Forelimb muscle (tissue), 1 donor: ENCODE measurements at regions not wholly inside any gene's neighbourhood (a gene's known extent, or its start where the extent isn't known, plus 50 kb on each side); places are given as distances from the start of the nearest gene placed in this dataset.

ENCODE experiments used
- DNase-seq: peaks from one replicate; pipeline ENCODE4 v3.0.0-alpha.2; 2013; ENCODE audit warnings: low read depth

GRCh38 chr7:25279705-25280104 is 51.4 kb upstream of the NPVF start:
- DNase-seq = no peak

- no peak for DNase-seq
Observed at GRCh38 chr7:25280181-25280580, 51.9 kb upstream of the NPVF start.

GRCh38 chr7:25282194-25282593 is 53.9 kb upstream of the NPVF start:
- no peak for DNase-seq

- DNase-seq = no peak
Observed at GRCh38 chr7:25286756-25287155, 58.5 kb upstream of the NPVF start.

GRCh38 chr7:25287291-25287690 is 59.0 kb upstream of the NPVF start:
- DNase-seq = no peak

- no peak for DNase-seq
Observed at GRCh38 chr7:25288556-25289307, 60.4 kb upstream of the NPVF start.

- DNase-seq = no peak
Observed at GRCh38 chr7:25289518-25289917, 61.2 kb upstream of the NPVF start.

- DNase-seq = no peak
Observed at GRCh38 chr7:25294624-25295023, 66.3 kb upstream of the NPVF start.

GRCh38 chr7:25295387-25295786 is 67.1 kb upstream of the NPVF start:
- DNase-seq = no peak

- DNase-seq = no peak
Observed at GRCh38 chr7:25296086-25296485, 67.8 kb upstream of the NPVF start.

- DNase-seq = no peak
Observed at GRCh38 chr7:25297278-25297677, 69.0 kb upstream of the NPVF start.

GRCh38 chr7:25303281-25304181 is 75.2 kb upstream of the NPVF start:
- peak; percentile 75 for DNase-seq

GRCh38 chr7:25304691-25305090 is 76.4 kb upstream of the NPVF start:
- no peak for DNase-seq

- no peak for DNase-seq
Observed at GRCh38 chr7:25305831-25306230, 77.5 kb upstream of the NPVF start.

- no peak for DNase-seq
Observed at GRCh38 chr7:25307624-25308023, 79.3 kb upstream of the NPVF start.

GRCh38 chr7:25308246-25308645 is 80.0 kb upstream of the NPVF start:
- DNase-seq = no peak

- DNase-seq = no peak
Observed at GRCh38 chr7:25308906-25309705, 80.8 kb upstream of the NPVF start.

- no peak for DNase-seq
Observed at GRCh38 chr7:25310896-25311295, 82.6 kb upstream of the NPVF start.

- DNase-seq = no peak
Observed at GRCh38 chr7:25311346-25311745, 83.1 kb upstream of the NPVF start.

- DNase-seq = no peak
Observed at GRCh38 chr7:25312968-25313367, 84.7 kb upstream of the NPVF start.

- no peak for DNase-seq
Observed at GRCh38 chr7:25313526-25313925, 85.2 kb upstream of the NPVF start.

GRCh38 chr7:25314094-25314730 is 85.9 kb upstream of the NPVF start:
- DNase-seq = no peak
